Parathyroid adenoma (tissue), 2 donors: ENCODE measurements at regions not wholly inside any gene's neighbourhood (a gene's known extent, or its start where the extent isn't known, plus 50 kb on each side); places are given as distances from the start of the nearest gene placed in this dataset.

Source experiments
- H2AFZ ChIP-seq: fragments of 300-600 bp; sonication (generic); one replicate; pipeline ENCODE4 v1.7.0; 2017; ENCODE audit warnings: antibody characterized with exemption, mild to moderate bottlenecking
- H3K27ac ChIP-seq: fragments of 300-600 bp; sonication (generic); one replicate; pipeline ENCODE4 v1.7.0; 2017
- H3K27me3 ChIP-seq: fragments of 300-600 bp; sonication (generic); one replicate; pipeline ENCODE4 v1.7.0; 2017; ENCODE audit warnings: low read length; ENCODE audit not compliant: control insufficient read depth, insufficient read depth
- H3K36me3 ChIP-seq: fragments of 300-600 bp; sonication (generic); one replicate; pipeline ENCODE4 v1.7.0; 2017; ENCODE audit warnings: low read length; ENCODE audit not compliant: control insufficient read depth, insufficient read depth
- H3K4me1 ChIP-seq: fragments of 300-600 bp; sonication (generic); one replicate; pipeline ENCODE4 v1.7.0; 2017; ENCODE audit warnings: control low read depth
- H3K4me2 ChIP-seq: fragments of 300-600 bp; sonication (generic); one replicate; pipeline ENCODE4 v1.7.0; 2017; ENCODE audit warnings: low read length
- H3K4me3 ChIP-seq: fragments of 300-600 bp; sonication (generic); one replicate; pipeline ENCODE4 v1.7.0; 2017; ENCODE audit warnings: low read depth, low read length
- H3K79me2 ChIP-seq: fragments of 300-600 bp; sonication (generic); one replicate; pipeline ENCODE4 v1.7.0; 2017; ENCODE audit warnings: control low read depth
- H3K9ac ChIP-seq: fragments of 300-600 bp; sonication (generic); one replicate; pipeline ENCODE4 v1.7.0; 2017; ENCODE audit warnings: mild to moderate bottlenecking
- H3K9me3 ChIP-seq: fragments of 300-600 bp; sonication (generic); one replicate; pipeline ENCODE4 v1.7.0; 2017; ENCODE audit warnings: low read length; ENCODE audit not compliant: control insufficient read depth
- CTCF ChIP-seq: fragments of 300-600 bp; sonication (generic); IDR thresholded peaks from one replicate; pipeline ENCODE4 v1.7.0; 2017; ENCODE audit warnings: antibody characterized with exemption, mild to moderate bottlenecking
- donor health status: primary hyperparathyroidism.

DNA sequence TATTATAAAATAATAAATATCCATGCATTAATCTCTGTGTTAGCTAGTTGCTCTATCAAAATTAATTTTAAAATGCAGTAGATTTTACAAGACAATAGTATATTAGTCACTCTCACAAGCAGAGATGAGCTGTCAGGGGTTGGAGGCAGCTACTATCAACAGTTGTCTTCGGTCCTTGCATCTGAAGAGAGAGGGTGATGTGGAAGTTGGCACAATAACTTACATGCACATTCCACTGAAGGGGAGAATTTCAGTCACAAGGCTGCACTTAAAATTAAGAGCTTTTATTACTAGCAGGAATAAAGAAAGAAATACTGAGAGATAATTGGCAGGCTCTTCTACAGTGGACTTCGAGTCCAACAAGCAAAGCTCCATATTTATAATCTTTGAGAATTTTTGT, 166.9 kb upstream of the DCN start:
- no peaks in the 10 kb centered on the region for H3K9me3 ChIP-seq
- no peaks in the 10 kb centered on the region for H3K27me3 ChIP-seq
- TF ChIP-seq CTCF: no peak
- H3K27ac ChIP-seq: no peak overlapping the region
- H3K9ac ChIP-seq: no peak overlapping the region
- H3K79me2 ChIP-seq: no peaks in the 10 kb centered on the region
- no peak overlapping the region for H2AFZ ChIP-seq
- no peak overlapping the region for H3K4me3 ChIP-seq
- no peaks in the 10 kb centered on the region for H3K36me3 ChIP-seq
- no peak overlapping the region for H3K4me2 ChIP-seq
- no peaks in the 10 kb centered on the region for H3K4me1 ChIP-seq

- H3K9ac ChIP-seq: no peak overlapping the region
- H3K9me3 ChIP-seq: no peaks in the 10 kb centered on the region
- H3K27ac ChIP-seq: no peak overlapping the region
- no peaks in the 10 kb centered on the region for H3K79me2 ChIP-seq
- no peak overlapping the region for H3K4me2 ChIP-seq
- no peaks in the 10 kb centered on the region for H3K27me3 ChIP-seq
- no peaks in the 10 kb centered on the region for H3K4me1 ChIP-seq
- H3K36me3 ChIP-seq: no peaks in the 10 kb centered on the region
- no peak overlapping the region for H2AFZ ChIP-seq
- no peak for TF ChIP-seq CTCF
- no peak overlapping the region for H3K4me3 ChIP-seq
Measured at GRCh38 chr12:91347481-91348214, 165.0 kb upstream of the DCN start.

GRCh38 chr12:91346827-91347226, 164.2 kb upstream of the DCN start:
- Histone ChIP-seq H3K4me3 (no peak overlapping the region), H3K79me2 (no peaks in the 10 kb centered on the region), H3K27me3 (no peaks in the 10 kb centered on the region), H3K9me3 (no peaks in the 10 kb centered on the region), H3K4me1 (no peaks in the 10 kb centered on the region), H3K36me3 (no peaks in the 10 kb centered on the region), H3K27ac (no peak overlapping the region), H3K9ac (no peak overlapping the region), H2AFZ (no peak overlapping the region), H3K4me2 (no peak overlapping the region)
- no peak for TF ChIP-seq CTCF

GRCh38 chr12:91344408-91344807, 161.8 kb upstream of the DCN start:
- H3K9me3 ChIP-seq: no peaks in the 10 kb centered on the region
- no peaks in the 10 kb centered on the region for H3K27me3 ChIP-seq
- no peak overlapping the region for H3K4me2 ChIP-seq
- no peaks in the 10 kb centered on the region for H3K36me3 ChIP-seq
- no peak overlapping the region for H3K27ac ChIP-seq
- no peak overlapping the region for H2AFZ ChIP-seq
- H3K4me3 ChIP-seq: no peak overlapping the region
- H3K79me2 ChIP-seq: no peaks in the 10 kb centered on the region
- TF ChIP-seq CTCF: no peak
- no peak overlapping the region for H3K9ac ChIP-seq
- no peaks in the 10 kb centered on the region for H3K4me1 ChIP-seq

- Histone ChIP-seq H3K79me2 (no peaks in the 10 kb centered on the region), H3K4me3 (no peak overlapping the region), H2AFZ (no peak overlapping the region), H3K27ac (no peak overlapping the region), H3K4me2 (no peak overlapping the region), H3K4me1 (no peaks in the 10 kb centered on the region), H3K9me3 (no peaks in the 10 kb centered on the region), H3K36me3 (no peaks in the 10 kb centered on the region), H3K9ac (no peak overlapping the region), H3K27me3 (no peaks in the 10 kb centered on the region)
- no peak for TF ChIP-seq CTCF
Measured at GRCh38 chr12:91343010-91343409, 160.4 kb upstream of the DCN start.
